ENCODE measurements at regions not wholly inside any gene's neighbourhood (a gene's known extent, or its start where the extent isn't known, plus 50 kb on each side); places are given as distances from the start of the nearest gene placed in this dataset.

DNA sequence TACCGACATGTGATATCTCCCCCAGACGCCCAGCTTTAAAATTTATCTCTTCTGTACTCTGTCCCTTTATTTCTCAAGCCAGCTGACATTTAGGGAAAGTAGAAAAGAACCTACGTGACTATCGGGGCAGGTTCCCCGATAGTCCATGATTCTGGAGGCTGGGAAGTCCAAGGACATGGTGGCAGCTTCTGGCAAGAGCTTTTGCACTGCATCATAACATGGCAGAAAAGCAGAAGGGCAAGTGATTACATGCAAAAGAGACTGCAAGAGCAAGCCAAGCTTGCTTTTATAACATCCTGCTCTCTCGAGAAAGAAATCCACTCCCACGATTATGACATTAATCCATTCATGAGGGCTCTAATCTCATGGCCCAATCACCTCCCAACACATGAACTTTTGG lies 113.2 kb downstream of the CD164 start:
- Histone ChIP-seq H3K9me2 (ENCODE audit: insufficient read depth) (peaks cover 18% of the 10 kb centered on the region), H3K79me2 (replicated peaks; ENCODE audit: insufficient read depth) (no peaks in the 10 kb centered on the region), H3K4me3 (no peak overlapping the region), H3K27me3 (ENCODE audit: insufficient read depth) (no peaks in the 10 kb centered on the region), H4K20me1 (replicated peaks; ENCODE audit: insufficient read depth) (no peaks in the 10 kb centered on the region), H3K36me3 (ENCODE audit: insufficient read depth) (peaks cover 10% of the 10 kb centered on the region; the same call in 1 of the 2 replicates), H3K4me1 (ENCODE audit: insufficient read depth) (no peaks in the 10 kb centered on the region), H3K27ac (ENCODE audit: low read depth) (no peak overlapping the region), H3K4me2 (no peak overlapping the region), H2AFZ (no peak overlapping the region), H3F3A (replicated peaks; ENCODE audit: low read depth) (no peaks in the 10 kb centered on the region)
- peaks cover 29% of the 10 kb centered on the region for H3K36me3 Mint-ChIP-seq (ENCODE audit: low read depth)
- DNase-seq (ENCODE audit: low spot score) (no peak), ATAC-seq (no peak)
- TF ChIP-seq POLR2AphosphoS5 (IDR thresholded peaks at IDR 0.05; ENCODE audit: low read depth) (no peak), CREB1 (CRISPR knock-in tag; IDR thresholded peaks at IDR 0.05; ENCODE audit: low read depth) (no peak), ZNF114 (CRISPR knock-in tag; IDR thresholded peaks at IDR 0.05) (no peak), STAT1 (IDR thresholded peaks at IDR 0.05; ENCODE audit: unreplicated experiment) (no peak), EZH2phosphoT487 (IDR thresholded peaks at IDR 0.05; ENCODE audit: unreplicated experiment) (no peak)
- TF ChIP-seq, protein P1, sequence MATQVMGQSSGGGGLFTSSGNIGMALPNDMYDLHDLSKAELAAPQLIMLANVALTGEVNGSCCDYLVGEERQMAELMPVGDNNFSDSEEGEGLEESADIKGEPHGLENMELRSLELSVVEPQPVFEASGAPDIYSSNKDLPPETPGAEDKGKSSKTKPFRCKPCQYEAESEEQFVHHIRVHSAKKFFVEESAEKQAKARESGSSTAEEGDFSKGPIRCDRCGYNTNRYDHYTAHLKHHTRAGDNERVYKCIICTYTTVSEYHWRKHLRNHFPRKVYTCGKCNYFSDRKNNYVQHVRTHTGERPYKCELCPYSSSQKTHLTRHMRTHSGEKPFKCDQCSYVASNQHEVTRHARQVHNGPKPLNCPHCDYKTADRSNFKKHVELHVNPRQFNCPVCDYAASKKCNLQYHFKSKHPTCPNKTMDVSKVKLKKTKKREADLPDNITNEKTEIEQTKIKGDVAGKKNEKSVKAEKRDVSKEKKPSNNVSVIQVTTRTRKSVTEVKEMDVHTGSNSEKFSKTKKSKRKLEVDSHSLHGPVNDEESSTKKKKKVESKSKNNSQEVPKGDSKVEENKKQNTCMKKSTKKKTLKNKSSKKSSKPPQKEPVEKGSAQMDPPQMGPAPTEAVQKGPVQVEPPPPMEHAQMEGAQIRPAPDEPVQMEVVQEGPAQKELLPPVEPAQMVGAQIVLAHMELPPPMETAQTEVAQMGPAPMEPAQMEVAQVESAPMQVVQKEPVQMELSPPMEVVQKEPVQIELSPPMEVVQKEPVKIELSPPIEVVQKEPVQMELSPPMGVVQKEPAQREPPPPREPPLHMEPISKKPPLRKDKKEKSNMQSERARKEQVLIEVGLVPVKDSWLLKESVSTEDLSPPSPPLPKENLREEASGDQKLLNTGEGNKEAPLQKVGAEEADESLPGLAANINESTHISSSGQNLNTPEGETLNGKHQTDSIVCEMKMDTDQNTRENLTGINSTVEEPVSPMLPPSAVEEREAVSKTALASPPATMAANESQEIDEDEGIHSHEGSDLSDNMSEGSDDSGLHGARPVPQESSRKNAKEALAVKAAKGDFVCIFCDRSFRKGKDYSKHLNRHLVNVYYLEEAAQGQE (IDR thresholded peaks at IDR 0.05; ENCODE audit: unreplicated experiment) = no peak
- TF ChIP-seq, protein P2, sequence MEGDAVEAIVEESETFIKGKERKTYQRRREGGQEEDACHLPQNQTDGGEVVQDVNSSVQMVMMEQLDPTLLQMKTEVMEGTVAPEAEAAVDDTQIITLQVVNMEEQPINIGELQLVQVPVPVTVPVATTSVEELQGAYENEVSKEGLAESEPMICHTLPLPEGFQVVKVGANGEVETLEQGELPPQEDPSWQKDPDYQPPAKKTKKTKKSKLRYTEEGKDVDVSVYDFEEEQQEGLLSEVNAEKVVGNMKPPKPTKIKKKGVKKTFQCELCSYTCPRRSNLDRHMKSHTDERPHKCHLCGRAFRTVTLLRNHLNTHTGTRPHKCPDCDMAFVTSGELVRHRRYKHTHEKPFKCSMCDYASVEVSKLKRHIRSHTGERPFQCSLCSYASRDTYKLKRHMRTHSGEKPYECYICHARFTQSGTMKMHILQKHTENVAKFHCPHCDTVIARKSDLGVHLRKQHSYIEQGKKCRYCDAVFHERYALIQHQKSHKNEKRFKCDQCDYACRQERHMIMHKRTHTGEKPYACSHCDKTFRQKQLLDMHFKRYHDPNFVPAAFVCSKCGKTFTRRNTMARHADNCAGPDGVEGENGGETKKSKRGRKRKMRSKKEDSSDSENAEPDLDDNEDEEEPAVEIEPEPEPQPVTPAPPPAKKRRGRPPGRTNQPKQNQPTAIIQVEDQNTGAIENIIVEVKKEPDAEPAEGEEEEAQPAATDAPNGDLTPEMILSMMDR (conservative IDR thresholded peaks at IDR 0.05; ENCODE audit: low read depth in 2 of 2) = no peak
- TF ChIP-seq, protein P3, sequence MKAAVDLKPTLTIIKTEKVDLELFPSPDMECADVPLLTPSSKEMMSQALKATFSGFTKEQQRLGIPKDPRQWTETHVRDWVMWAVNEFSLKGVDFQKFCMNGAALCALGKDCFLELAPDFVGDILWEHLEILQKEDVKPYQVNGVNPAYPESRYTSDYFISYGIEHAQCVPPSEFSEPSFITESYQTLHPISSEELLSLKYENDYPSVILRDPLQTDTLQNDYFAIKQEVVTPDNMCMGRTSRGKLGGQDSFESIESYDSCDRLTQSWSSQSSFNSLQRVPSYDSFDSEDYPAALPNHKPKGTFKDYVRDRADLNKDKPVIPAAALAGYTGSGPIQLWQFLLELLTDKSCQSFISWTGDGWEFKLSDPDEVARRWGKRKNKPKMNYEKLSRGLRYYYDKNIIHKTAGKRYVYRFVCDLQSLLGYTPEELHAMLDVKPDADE (IDR thresholded peaks at IDR 0.05) = no peak
- no peak overlapping the region for H3K4me3 Mint-ChIP-seq
- peaks cover 22% of the 10 kb centered on the region for H3K9me3 Mint-ChIP-seq
- no peaks in the 10 kb centered on the region for H3K27me3 Mint-ChIP-seq (ENCODE audit: insufficient read depth, low read depth, poor library complexity)
- H3K4me1 Mint-ChIP-seq = peaks cover 6% of the 10 kb centered on the region; the same call in 2 of the 3 replicates
- H3K27ac Mint-ChIP-seq = no peak overlapping the region

DNA sequence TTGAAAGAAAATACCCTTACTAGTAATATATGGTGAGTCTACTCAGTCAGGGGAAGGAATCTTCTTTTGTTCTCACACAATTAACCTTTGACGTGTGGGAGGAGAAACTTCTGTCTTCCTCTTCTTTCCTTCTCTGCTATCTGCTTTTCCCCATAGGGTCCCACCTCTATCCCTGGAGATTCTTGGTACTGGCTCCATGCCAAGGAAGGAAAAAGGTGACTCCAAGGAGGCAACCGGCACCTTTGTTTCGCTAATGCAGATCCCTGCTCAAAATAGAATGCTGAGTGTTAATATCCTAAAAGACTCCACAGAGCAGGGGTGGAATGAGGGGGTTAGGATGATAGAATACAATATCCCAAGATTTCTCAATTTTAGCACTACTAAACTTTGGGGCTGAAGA lies 116.7 kb downstream of the CD164 start:
- Histone ChIP-seq H3F3A (replicated peaks; ENCODE audit: low read depth) (no peaks in the 10 kb centered on the region), H3K79me2 (replicated peaks; ENCODE audit: insufficient read depth) (no peaks in the 10 kb centered on the region), H3K4me3 (no peak overlapping the region), H3K4me2 (no peak overlapping the region; the same call in 1 of the 2 replicates), H3K36me3 (ENCODE audit: insufficient read depth) (peaks cover 10% of the 10 kb centered on the region; the same call in 1 of the 2 replicates), H3K9me2 (ENCODE audit: insufficient read depth) (peaks cover 8% of the 10 kb centered on the region; the same call in 1 of the 2 replicates), H2AFZ (no peak overlapping the region), H3K27ac (ENCODE audit: low read depth) (no peak overlapping the region), H3K27me3 (ENCODE audit: insufficient read depth) (no peaks in the 10 kb centered on the region), H4K20me1 (replicated peaks; ENCODE audit: insufficient read depth) (no peaks in the 10 kb centered on the region), H3K4me1 (ENCODE audit: insufficient read depth) (no peaks in the 10 kb centered on the region)
- H3K27me3 Mint-ChIP-seq (ENCODE audit: insufficient read depth, low read depth, poor library complexity) = no peaks in the 10 kb centered on the region
- DNase-seq (ENCODE audit: low spot score) (no peak), ATAC-seq (no peak)
- peaks cover 31% of the 10 kb centered on the region for H3K36me3 Mint-ChIP-seq (ENCODE audit: low read depth)
- no peak overlapping the region for H3K27ac Mint-ChIP-seq
- H3K9me3 Mint-ChIP-seq = peaks cover 19% of the 10 kb centered on the region
- peaks cover 7% of the 10 kb centered on the region for H3K4me1 Mint-ChIP-seq
- H3K4me3 Mint-ChIP-seq = no peak overlapping the region
- TF ChIP-seq, protein P1 (IDR thresholded peaks at IDR 0.05; ENCODE audit: unreplicated experiment) = no peak
- TF ChIP-seq, protein P3 (IDR thresholded peaks at IDR 0.05) = no peak
- TF ChIP-seq, protein P2 (conservative IDR thresholded peaks at IDR 0.05; ENCODE audit: low read depth in 2 of 2) = no peak
- TF ChIP-seq POLR2AphosphoS5 (IDR thresholded peaks at IDR 0.05; ENCODE audit: low read depth) = no peak
- TF ChIP-seq EZH2phosphoT487 (IDR thresholded peaks at IDR 0.05; ENCODE audit: unreplicated experiment) = no peak
- no peak for TF ChIP-seq ZNF331 (CRISPR knock-in tag; IDR thresholded peaks at IDR 0.05; ENCODE audit: low read depth)
- no peak for TF ChIP-seq ZNF114 (CRISPR knock-in tag; IDR thresholded peaks at IDR 0.05)
- TF ChIP-seq NANOG (IDR thresholded peaks at IDR 0.05; ENCODE audit: borderline replicate concordance) = no peak
